ENCODE measurements at regions not wholly inside any gene's neighbourhood (a gene's known extent, or its start where the extent isn't known, plus 50 kb on each side); places are given as distances from the start of the nearest gene placed in this dataset.

GRCh38 chr2:16363581-16363980 lies 302.1 kb downstream of the CYRIA start:
- TF ChIP-seq REST (IDR thresholded peaks at IDR 0.05; ENCODE audit: insufficient read depth in 1 of 2, low read depth in 2 of 2, low read length in 2 of 2) (no peak), POLR2AphosphoS5 (IDR thresholded peaks at IDR 0.05; ENCODE audit: low read depth, low read length) (no peak), TAF1 (IDR thresholded peaks at IDR 0.05; ENCODE audit: borderline replicate concordance, insufficient read depth, low read length) (no peak), FOXP2 (optimal IDR thresholded peaks at IDR 0.05; ENCODE audit: borderline replicate concordance, extremely low read depth, extremely low read length, insufficient read depth) (no peak)
